ENCODE measurements at regions not wholly inside any gene's neighbourhood (a gene's known extent, or its start where the extent isn't known, plus 50 kb on each side); places are given as distances from the start of the nearest gene placed in this dataset.

- Histone ChIP-seq H2BK15ac (ENCODE audit: low read length) (no peak overlapping the region), H3K14ac (ENCODE audit: insufficient read length) (no peak overlapping the region), H2AFZ (ENCODE audit: low read length) (no peak overlapping the region), H3K79me1 (ENCODE audit: low read depth, low read length) (no peaks in the 10 kb centered on the region), H2BK12ac (ENCODE audit: low read depth, low read length) (no peak overlapping the region), H4K20me1 (replicated peaks in 1 of 2; ENCODE audit: control insufficient read depth in 1 of 2, insufficient read depth in 2 of 2, low read length in 2 of 2) (peaks cover 0 to 2% of the 10 kb centered on the region in 2 experiments), H4K91ac (replicated peaks; ENCODE audit: insufficient read length, low read length) (no peak overlapping the region), H3K4me1 (replicated peaks in 1 of 4; ENCODE audit: control insufficient read depth in 3 of 4, insufficient read depth in 4 of 4, low read length in 3 of 4) (no peaks in the 10 kb centered on the region), H3K18ac (ENCODE audit: extremely low read depth, low read length) (no peak overlapping the region), H3K9me3 (ENCODE audit: insufficient read depth in 2 of 2, low read depth in 1 of 2, low read length in 1 of 2) (peaks cover 0 to 3% of the 10 kb centered on the region in 2 experiments; a peak in 1 of 4 replicates), H3K27me3 (replicated peaks in 1 of 4; ENCODE audit: control insufficient read depth in 3 of 4, extremely low read depth in 1 of 4, insufficient read depth in 3 of 4, low read length in 3 of 4) (no peaks in the 10 kb centered on the region), H3K27ac (ENCODE audit: low read depth, low read length) (no peak overlapping the region), H2BK5ac (ENCODE audit: low read depth, low read length) (no peak overlapping the region), H2BK20ac (ENCODE audit: low read length) (no peak overlapping the region), H3K4me3 (ENCODE audit: extremely low read depth in 1 of 4, insufficient read depth in 2 of 4, low read depth in 3 of 4, low read length in 4 of 4) (no peak overlapping the region), H2AK5ac (ENCODE audit: low read depth, low read length) (no peak overlapping the region), H3K23me2 (ENCODE audit: low read depth, low read length) (no peaks in the 10 kb centered on the region), H4K5ac (ENCODE audit: insufficient read length, low read depth, low read length) (no peak overlapping the region), H3K36me3 (ENCODE audit: control insufficient read depth in 2 of 4, insufficient read depth in 4 of 4, low read length in 3 of 4) (no peaks in the 10 kb centered on the region), H3K23ac (ENCODE audit: insufficient read length) (no peak overlapping the region), H3K4me2 (ENCODE audit: insufficient read depth in 1 of 2, low read depth in 2 of 2, low read length in 2 of 2) (no peak overlapping the region), H3K4ac (replicated peaks; ENCODE audit: insufficient read length, low read depth, low read length) (no peak overlapping the region), H3K9ac (replicated peaks in 1 of 4; ENCODE audit: extremely low read depth in 1 of 4, low read depth in 3 of 4, low read length in 3 of 4) (no peak overlapping the region), H4K8ac (ENCODE audit: extremely low read depth, insufficient read depth, low read length) (no peak overlapping the region), H3K79me2 (ENCODE audit: control insufficient read depth in 1 of 2, insufficient read depth in 2 of 2, low read length in 2 of 2) (no peaks in the 10 kb centered on the region), H3K56ac (replicated peaks; ENCODE audit: insufficient read length, low read depth, low read length) (no peak overlapping the region), H2BK120ac (replicated peaks; ENCODE audit: low read depth, low read length) (no peak overlapping the region)
- FAIRE-seq (no peak), DNase-seq (ENCODE audit: low read depth in 1 of 2, low spot score in 2 of 2) (no peak)
- WGBS, 2 experiments (ENCODE audit: extremely low coverage in 1 of 2, insufficient coverage in 1 of 2, insufficient read length in 1 of 2, insufficient replicate concordance in 2 of 2, low coverage in 1 of 2, low lambda C conversion rate in 2 of 2, missing lambda C conversion rate in 1 of 2): 88% methylated on average over 3 of the region's 3 CpGs; no CpG with 5 or more reads in 1 of the 2 experiments
- ChIA-PET POLR2A (ENCODE audit: partially characterized antibody) (no interaction called here), CTCF (ENCODE audit: partially characterized antibody) (interaction anchor here (1.6 to 3.2 kb wide), 2 partner anchors 10 to 21 kb away, joined by 6 to 26 read pairs; no protein-coding TSS in a partner anchor)
- TF ChIP-seq POLR2A (IDR thresholded peaks at IDR 0.05; ENCODE audit: control extremely low read depth in 1 of 2, low read depth in 2 of 2, low read length in 2 of 2) (no peak), GABPA (IDR thresholded peaks at IDR 0.05; ENCODE audit: borderline replicate concordance, insufficient read depth, low read length) (no peak), RAD21 (IDR thresholded peaks at IDR 0.05 in 1 of 2, conservative IDR thresholded peaks at IDR 0.05 in 1 of 2; ENCODE audit: low read depth in 2 of 2, low read length in 2 of 2) (no peak), CHD1 (IDR thresholded peaks at IDR 0.05; ENCODE audit: low read depth, low read length) (no peak), SRF (IDR thresholded peaks at IDR 0.05; ENCODE audit: low read depth, low read length) (no peak), TAF7 (optimal IDR thresholded peaks at IDR 0.05; ENCODE audit: borderline replicate concordance, low read depth, low read length) (no peak), RNF2 (IDR thresholded peaks at IDR 0.05; ENCODE audit: borderline replicate concordance, low read depth, low read length, missing control alignments, poor library complexity, severe bottlenecking) (no peak), SIN3A (conservative IDR thresholded peaks at IDR 0.05 in 1 of 2, IDR thresholded peaks at IDR 0.05 in 1 of 2; ENCODE audit: low read depth in 1 of 2, low read length in 2 of 2) (no peak)
- TF ChIP-seq, protein P1, sequence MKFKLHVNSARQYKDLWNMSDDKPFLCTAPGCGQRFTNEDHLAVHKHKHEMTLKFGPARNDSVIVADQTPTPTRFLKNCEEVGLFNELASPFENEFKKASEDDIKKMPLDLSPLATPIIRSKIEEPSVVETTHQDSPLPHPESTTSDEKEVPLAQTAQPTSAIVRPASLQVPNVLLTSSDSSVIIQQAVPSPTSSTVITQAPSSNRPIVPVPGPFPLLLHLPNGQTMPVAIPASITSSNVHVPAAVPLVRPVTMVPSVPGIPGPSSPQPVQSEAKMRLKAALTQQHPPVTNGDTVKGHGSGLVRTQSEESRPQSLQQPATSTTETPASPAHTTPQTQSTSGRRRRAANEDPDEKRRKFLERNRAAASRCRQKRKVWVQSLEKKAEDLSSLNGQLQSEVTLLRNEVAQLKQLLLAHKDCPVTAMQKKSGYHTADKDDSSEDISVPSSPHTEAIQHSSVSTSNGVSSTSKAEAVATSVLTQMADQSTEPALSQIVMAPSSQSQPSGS (IDR thresholded peaks at IDR 0.05; ENCODE audit: low read length): no peak
- TF ChIP-seq, protein P2, sequence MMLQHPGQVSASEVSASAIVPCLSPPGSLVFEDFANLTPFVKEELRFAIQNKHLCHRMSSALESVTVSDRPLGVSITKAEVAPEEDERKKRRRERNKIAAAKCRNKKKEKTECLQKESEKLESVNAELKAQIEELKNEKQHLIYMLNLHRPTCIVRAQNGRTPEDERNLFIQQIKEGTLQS (IDR thresholded peaks at IDR 0.05; ENCODE audit: insufficient read depth, low read depth, low read length): no peak
These were observed 384.3 kb upstream of the RARB start for GRCh38 chr3:25043749-25044148.

All from H1 (cell line).